Fibroblast of skin of left biceps (primary cell): ENCODE measurements at regions not wholly inside any gene's neighbourhood (a gene's known extent, or its start where the extent isn't known, plus 50 kb on each side); places are given as distances from the start of the nearest gene placed in this dataset.
"Not testable (repeated sequence)": the region's sequence is repeated elsewhere in the genome, so short reads cannot be mapped to it uniquely, and the experiment has no call there.

Source experiments
- DNase-seq, 2 experiments: peaks; one replicate each; pipeline ENCODE4 v3.0.0-alpha.2; 2013; ENCODE audit warnings: low read depth in 2 of 2

DNA sequence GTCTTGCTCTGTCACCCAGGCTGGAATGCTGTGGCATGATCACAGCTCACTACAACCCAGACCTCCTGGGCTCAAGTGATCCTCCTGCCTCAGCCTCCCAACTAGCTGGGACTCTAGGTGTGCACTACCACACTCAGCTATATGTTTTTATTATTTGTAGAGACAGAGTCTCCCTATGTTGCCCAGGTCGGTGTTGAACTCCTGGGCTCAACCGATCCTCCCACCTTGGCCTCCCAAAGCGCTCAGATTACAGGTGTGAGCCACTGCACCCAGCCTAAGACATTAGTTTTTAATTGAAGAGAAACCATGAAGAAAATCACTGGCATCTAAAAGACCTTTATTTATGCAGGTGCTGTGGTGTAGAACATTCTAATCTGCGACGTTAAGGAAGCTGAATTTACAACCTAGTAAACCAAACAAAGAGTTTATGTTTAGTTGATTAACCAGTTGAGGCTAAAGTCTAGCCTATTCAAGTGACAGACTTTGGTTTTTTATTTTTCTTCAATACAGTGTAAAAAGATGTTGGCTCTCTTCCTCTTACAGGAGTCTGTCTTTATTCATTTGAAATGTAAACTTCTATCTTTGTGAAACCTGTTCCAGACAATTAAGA is 52.5 kb upstream of the NBL1 start:
- no peak for DNase-seq

DNA sequence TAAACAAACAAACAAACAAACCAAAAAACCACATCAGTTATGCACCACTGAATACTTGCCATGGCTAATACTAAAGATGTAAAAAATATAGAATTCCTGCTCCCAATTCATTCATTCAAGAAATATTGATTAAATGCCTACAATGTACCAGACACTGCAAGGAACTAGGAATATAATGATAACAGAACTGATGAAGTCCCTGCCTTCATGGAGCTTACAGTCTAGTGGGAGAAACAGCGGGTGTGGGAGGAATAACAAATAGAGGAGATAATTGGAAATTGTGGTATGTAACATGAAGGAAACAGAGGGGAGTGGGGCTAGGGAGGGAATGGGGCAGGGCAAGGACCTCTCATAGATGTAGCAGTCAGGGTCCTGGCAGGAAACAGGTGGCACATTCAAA is 58.6 kb upstream of the NBL1 start:
- no peak for DNase-seq

DNA sequence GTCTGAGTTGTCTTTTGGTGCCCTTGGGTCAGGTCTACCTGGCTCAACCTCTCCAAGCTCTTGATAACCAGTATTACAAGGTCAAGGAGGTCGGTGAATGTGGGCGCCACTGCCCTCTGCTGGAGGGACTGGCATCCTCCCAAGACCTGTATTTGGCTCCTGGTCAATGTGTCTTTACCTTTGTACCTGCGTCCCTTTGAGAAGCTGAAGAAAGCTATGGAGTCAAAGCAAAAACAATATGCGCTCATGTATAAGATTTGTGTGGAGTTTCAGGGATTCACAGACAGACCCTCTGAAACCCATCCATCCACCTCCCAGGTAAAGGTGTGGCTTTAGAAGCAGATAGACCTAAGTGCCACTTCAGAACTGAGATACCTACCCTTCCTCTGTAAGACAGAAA is 61.8 kb upstream of the NBL1 start:
- DNase-seq, result no peak

DNA sequence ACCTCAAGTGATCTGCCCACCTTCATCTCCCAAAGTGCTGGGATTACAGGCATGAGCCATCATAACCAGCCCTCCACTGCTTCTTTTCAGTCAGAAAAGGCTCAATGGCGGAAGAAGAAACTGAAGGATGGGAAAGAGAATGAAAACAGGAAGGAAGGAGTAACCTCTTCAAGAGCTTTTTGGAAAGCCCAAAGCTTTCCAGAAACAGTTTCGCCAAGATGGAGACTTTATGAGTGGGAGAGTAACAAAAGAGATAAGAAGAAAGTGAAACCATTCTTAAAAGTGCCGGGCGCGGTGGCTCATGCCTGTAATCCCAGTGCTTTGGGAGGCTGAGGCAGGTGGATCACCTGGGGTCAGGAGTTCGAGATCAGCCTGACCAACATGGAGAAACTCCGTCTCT is 62.7 kb upstream of the NBL1 start:
- DNase-seq, result no peak

DNA sequence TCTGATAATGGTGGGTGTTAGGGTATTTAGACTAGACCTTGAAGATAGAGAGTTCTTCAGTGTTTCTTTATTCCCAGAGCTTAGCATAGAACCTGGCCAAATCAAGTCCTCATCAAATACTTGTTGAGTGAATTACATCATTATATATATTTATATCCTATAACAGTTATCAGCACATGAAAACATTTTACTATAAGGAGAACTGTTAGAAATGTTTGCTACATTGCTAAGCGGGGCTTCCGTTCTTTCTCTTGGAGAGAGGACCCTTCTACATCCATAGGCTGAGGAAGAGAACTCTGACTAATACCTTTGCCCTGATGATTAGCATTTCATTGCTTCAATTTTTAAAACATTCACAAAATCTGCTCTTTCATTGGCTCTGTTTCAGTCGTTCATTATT is 66.5 kb upstream of the NBL1 start:
- DNase-seq, result no peak

DNA sequence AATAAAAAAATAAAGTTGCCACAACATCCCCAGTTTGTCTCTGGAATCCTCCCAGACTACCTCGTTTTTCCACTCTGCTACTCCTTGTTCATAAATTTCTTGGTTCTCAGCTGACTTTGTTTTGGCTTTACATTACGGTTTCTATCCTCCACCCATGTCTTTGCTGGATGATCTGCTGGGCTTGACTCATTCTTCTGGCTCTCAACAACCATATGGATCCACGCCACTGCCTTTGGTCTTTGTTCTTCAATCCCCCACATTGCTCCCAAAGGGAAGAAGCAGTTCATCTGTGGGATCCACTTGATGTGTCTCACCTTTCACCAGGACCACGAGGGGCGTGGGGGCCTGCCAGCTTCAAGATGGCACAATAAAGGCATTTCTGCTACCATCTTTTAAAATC is 67.1 kb upstream of the NBL1 start:
- DNase-seq, result peak; percentile 57 to 60

DNA sequence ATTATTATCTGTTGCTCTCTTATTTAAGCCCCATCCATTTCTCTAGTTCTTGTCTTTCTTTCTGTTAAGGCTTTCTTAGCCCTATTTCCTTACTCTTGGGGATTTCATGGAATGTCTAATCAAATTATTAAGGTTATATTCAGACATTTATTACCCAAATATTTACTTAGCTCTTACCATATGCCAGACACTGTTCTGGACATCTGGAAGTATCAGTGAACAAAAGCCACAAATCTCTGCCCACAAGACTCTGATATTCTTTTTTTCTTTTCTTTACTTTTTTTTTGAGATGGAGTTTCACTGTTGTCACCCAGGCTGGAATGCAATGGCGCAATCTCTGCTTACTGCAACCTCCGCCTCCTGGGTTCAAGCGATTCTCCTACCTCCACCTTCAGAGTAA is 74.3 kb upstream of the NBL1 start:
- no peak for DNase-seq

DNA sequence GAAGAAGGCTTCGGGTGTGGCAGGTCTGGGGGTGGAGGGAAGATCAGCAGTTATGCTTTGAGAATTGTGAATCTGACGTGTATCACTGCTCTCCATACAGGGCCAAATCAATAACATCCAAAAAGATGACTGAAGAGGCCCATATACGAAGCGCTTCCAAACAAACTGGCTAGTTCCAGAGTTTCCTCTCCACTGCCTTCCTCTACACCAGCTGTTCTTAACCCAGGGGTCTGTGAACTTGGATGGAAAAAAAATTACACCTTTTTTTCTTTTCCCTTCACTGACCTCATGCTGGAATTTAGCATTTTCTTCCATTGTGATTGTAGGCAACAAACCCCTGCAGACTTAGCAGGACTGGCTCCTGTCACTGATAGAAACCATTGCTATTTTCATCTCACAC is 77.1 kb upstream of the NBL1 start:
- no peak for DNase-seq

DNA sequence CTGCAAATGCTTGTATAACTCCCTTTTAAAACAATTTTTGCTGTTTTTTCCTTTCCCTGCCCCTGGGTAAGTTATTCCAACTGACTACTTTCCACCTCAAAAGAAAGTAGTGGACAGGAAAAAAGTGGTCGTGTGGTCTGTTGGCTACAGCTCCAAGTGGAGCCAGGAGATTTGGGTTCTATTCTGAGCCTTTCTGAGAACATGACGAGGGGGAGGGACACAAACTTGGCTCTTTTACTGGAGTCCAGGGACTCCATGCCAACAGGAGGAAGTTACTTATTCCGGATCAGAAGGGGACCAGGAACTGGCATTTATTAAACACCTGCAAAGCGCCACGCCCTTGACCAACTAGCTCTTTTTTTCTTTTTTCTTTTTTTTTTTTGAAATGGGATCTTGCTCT is 79.0 kb upstream of the CAPZB start:
- no peak for DNase-seq

DNA sequence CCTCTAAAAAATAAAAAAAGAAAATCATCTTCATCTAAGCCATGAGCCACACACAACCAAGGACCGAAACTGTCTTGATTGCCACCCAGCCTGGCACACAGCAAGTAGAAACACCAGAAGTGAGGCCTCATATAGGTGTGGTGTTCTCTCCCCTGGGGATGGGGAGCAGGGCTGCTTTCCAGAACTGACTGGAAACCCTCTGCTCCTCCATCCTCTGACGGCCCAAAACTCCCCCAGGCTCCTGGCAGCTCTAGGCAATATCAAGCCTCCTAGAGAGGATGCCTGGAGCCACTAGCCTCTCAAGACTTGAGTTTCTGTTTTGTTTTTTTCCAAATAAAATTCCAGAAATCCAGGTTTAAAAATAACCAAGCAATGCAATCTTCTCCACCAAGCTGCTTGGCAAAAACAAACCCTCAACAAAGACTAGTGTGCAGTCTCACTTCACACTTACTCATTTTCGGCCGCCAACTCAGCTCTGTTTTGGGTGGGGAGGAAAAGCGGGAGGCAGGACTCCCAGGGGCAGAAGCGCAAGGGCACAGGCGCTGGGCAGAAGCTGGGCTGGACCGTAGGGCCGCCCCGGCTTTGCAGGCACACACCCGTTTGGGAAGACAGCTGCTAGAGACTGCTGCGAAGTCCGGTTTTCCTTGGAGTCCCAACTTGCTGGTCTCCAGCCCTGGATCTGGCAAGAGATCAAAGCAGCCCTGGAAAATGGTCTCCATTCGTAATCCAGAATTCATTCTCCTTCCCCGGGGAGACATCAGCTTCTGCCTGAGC is 78.2 kb upstream of the CAPZB start:
- no peak for DNase-seq

DNA sequence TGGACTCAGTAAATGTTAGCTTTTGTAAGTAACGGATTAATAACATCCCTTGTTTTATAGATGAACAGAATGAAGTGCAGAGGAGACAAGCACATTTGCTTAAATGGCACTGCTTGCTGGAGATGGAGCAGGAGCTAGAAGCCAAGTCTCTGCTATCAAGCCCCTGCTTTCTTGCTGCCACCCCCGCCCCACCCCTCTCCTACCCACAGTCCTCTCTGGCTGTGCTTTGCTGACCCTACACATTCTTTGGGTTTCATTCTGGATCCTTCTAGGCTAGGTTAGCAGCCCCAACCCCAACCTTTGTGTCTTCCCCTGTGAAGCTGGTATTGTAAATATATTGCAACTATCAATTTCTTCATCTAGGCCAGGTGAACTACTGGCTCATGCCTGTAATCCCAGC is 77.5 kb upstream of the CAPZB start:
- no peak for DNase-seq

DNA sequence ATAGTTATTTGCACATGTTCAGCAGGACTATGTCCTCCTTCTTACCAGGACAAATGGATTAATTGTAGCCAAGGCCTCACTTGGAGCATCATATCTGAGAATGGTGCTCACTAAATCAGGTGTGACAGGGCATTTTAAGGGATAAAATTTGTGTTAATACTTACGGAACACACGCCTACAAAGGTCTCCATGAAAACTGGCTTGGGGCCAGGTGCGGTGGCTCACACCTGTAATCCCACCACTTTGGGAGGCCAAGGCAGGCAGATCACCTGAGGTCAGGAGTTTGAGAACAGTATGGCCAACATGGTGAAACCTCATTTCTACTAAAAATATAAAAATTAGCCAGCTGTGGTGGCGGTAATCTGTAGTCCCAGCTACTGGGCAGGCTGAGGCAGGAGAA is 75.1 kb upstream of the CAPZB start:
- no peak for DNase-seq

DNA sequence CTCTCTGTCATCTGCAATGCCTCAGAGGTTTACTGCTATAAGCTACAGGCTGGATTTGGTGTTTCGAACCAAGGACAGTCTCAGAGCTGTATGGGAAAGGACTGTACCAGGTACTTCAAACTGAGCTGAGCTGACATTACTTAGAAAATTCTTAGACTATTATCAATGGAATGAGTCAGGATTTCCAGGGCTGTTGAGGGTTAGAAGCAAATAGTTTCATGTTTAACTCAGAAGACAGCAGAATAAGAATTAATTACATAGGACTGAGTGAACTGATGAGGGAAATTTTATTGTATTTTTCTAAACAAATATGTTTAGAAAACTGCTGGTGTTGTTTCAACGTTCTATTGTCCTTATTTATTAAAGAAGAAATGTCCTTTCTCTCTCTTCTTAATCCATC is 74.3 kb upstream of the CAPZB start:
- peak; percentile 36 to 40 for DNase-seq

DNA sequence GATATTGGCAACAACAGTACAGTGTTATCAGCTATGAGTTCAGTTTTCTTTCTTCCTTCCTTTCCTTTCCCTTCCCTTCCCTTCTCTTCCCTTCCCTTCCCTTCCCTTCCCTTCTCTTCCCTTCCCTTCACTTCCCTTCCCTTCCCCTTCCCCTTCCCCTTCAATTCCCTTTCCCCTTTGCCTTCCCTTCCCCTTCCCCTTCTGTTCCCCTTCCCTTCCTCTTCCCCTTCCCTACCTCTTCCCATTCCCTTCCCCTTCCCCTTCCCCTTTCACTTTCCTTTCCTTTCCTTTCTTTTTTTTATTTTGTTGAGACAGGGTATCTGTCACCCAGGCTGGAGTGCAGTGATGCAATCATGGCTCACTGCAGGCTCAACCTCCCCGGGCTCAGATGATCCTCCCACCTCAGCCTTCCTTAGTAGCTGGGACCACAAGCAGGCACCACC is 72.3 kb upstream of the CAPZB start:
- DNase-seq, result no peak

DNA sequence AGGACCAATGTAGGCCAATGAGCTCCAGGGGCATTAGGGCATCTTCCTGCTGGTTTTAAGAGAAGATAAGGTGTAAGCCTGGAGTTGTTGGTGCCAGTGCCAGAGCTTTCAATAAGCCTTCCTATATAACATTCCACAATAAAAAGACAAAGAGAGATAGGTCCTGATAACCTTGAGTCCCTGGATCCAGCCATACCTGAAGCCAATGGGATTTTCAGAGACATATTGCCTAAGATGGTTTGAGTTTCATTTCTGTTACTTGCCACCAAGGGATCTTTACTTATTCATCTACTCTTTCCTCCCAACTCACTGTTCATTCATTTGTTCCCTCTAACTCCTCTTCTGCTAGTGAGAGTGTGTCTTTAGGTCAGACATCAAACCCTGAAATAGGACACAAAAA is 68.8 kb upstream of the CAPZB start:
- no peak for DNase-seq

DNA sequence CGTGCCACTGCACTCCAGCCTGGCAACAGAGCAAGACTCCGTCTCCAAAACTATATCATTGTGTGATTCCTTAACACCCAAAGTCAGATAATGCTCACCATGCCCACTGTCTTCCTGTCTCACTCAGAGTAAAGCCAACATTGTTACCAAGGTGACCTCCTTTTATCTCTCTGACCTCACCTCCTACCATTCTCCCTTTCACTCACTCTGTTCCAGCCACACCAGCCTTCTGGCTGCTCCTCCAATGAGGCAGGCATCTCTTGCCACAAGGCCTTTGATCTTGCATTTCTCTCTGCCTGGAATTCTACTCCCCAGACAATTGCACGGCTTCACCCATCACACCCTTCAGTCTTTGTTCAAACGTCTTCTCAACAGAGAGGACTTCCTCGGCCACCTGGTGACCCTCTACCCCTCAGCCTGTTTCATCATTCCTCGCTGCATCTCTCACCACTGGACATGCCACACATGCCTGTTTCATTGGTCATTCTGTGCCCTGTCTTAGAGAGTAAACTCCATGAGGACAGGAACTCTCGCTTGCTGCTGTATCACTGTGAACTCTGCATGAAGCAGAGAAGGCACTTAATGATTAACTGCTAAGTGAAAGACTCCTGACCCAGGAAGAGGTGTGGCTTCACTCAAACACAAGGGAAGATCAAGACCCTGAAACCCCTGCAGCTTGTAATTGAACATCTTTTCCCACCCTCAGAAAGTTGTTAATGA is 67.1 kb upstream of the CAPZB start:
- DNase-seq, result no peak

DNA sequence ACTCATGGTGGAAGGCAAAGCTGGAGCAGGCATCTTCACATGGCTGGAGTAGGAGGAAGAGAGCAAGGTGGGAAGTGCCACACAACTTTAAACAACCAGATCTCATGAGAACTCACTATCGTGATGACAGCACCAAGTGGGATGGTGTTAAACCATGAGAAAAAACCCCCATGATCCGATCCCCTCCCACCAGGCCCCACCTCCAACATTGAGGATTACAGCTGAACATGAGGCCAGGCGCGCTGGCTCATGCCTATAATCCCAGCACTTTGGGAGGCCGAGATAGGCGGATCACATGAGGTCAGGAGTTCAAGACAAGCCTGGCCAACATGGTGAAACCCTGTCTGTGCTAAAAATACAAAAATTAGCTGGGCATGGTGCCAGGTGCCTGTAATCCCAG is 66.5 kb upstream of the CAPZB start:
- not testable (repeated sequence) for DNase-seq

DNA sequence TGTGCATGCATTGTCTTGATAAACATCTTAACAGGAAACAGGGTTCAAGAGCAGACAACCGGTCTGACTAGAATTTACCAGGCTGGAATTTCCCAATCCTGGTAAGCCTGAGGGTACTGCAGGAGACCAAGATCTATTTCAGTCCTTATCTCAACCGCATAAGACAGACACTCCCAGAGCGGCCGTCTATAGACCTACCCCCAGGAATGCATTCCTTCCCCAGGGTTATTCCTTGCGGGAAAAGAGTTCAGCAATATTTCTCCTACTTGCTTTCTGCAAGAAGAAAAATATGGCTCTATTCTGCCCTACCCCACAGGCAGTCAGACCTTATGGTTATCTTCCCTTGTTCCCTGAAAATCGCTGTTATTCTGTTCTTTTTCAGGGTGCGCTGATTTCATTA is 65.1 kb upstream of the CAPZB start:
- DNase-seq, result not testable (repeated sequence)

DNA sequence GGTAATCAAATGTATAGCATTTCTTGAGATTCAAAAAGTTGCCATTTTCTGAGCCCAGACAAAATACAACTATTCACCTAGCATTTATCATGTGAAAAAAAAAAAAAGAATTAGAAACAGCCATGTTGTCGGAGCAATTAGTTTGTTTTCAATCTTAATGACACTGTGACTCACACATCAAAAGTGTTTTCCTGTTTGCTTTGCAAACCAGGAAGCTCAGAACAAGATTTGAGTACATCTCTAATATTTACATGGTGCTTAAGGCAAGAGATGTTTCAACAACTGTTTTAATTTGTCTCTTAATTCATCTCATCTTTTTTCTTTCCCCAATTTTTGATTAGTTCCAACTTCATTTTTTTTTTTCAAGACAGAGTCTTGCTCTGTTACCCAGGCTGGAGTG is 62.5 kb upstream of the CAPZB start:
- DNase-seq, result no peak

DNA sequence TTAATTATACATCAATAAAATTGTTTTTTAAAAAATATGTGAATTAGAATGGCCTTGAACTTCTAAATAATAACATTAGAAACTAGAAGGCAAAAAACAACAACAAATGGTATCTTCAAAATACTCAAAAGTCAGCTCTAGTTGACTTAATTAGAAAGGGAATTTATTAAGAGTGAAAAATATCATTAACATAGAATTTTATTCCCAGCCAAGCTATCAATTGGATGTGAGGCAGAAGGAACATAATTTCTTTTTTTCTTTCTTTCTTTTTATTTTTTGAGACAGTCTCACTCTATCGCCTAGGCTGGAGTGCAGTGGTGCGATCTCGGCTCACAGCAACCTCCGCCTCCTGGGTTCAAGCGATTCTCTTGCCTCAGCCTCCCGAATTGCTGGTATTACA is 51.2 kb upstream of the CAPZB start:
- no peak for DNase-seq

DNA sequence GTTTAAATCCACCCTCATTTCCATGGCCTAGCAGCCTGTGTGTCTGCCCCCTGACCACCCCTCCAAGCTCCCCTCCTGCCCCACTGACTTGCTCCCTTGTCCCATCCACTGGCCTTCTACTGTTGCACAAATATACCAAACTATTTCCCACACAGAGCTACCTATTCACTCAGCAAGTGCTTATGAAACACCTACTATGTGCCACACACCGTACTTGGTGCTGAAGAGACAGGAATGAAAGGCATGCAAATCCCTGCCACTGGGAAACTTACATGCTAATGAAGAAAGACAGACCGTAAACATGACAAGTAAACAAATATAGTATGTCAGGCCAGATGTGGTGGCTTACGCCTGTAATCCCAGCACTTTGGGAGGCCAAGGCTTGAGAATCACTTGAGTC is 49.9 kb upstream of the CAPZB start:
- DNase-seq, result no peak
